Activated T-helper 1 cell treated with anti-CD3 and anti-CD28 coated beads, Interleukin-12 subunit alpha, Interleukin-12 subunit beta, Interleukin-2, Interleukin-4 antibody, amounts not matched to agents 30 ng/mL and 10 ng/mL and 1 ng/mL, durations not matched to agents 14 hours and 24 hours and 36 hours (primary cell): ENCODE measurements at regions not wholly inside any gene's neighbourhood (a gene's known extent, or its start where the extent isn't known, plus 50 kb on each side); places are given as distances from the start of the nearest gene placed in this dataset.

Source experiments
- DNase-seq: peaks from one replicate; pipeline ENCODE4 v3.0.0; 2021; ENCODE audit warnings: low spot score
- H3K27ac Mint-ChIP-seq: one replicate; pipeline ENCODE4 v1.8.0; 2021; ENCODE audit warnings: mild to moderate bottlenecking, mixed read lengths
- H3K27me3 Mint-ChIP-seq: one replicate; pipeline ENCODE4 v1.8.0; 2022; ENCODE audit warnings: mild to moderate bottlenecking, moderate library complexity, mixed read lengths; ENCODE audit not compliant: insufficient read depth
- H3K36me3 Mint-ChIP-seq: one replicate; pipeline ENCODE4 v1.8.0; 2021; ENCODE audit warnings: low read depth, mixed read lengths
- H3K4me1 Mint-ChIP-seq: one replicate; pipeline ENCODE4 v1.8.0; 2021; ENCODE audit warnings: low read depth, mixed read lengths
- H3K4me3 Mint-ChIP-seq: one replicate; pipeline ENCODE4 v1.8.0; 2021; ENCODE audit warnings: mild to moderate bottlenecking, moderate library complexity, mixed read lengths
- H3K9me3 Mint-ChIP-seq: one replicate; pipeline ENCODE4 v1.8.0; 2021; ENCODE audit warnings: mixed read lengths
- intact Hi-C: fragments of 100-400 bp; cut with micrococcal nuclease; formaldehyde crosslinking; loops from one replicate; pipeline ENCODE4 v1.15.1; 2024

DNA sequence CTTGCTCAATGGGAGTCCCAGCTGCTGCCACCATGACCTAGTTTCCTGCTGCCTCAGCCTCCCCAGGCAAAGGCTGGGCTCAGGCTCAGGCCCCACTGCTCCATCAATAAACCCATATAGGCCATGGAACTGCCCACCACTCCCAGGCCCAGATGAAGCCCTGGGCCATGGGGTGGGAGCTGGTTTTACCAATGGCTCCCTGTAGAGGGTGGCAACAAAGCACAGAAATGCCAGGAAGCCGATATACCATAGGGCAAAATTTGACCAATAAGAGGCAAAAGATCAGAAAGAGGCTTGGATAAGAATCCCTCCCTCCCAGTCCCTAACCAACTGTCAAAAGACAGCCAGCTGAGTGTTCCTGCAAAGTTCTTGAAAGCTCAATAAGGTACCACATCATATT is 101.8 kb upstream of the DOCK1 start:
- Mint-ChIP-seq H3K27ac (no peak overlapping the region), H3K4me1 (no peaks in the 10 kb centered on the region), H3K36me3 (no peaks in the 10 kb centered on the region), H3K27me3 (no peaks in the 10 kb centered on the region), H3K9me3 (peaks cover 11% of the 10 kb centered on the region), H3K4me3 (no peak overlapping the region)
- no peak for DNase-seq
- intact Hi-C loops: no loop called here

DNA sequence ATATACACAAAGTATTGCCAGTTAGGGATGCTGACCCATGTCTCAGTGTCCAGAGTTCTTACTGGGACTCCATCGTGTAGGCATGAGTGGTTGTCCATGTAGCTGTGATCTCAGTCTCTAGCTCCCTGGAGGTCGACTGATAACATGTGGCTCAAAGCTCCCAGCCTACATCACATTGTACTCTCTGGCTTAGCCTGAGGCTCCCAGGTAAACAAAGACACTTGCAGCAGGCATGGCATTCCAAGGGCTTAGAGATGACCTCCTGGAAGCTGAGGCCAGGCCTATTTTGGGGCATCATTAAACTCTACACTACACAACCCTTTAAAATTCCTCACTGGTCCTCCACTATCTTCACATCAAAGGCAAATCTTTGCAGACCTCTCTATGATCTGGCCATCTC is 100.8 kb upstream of the DOCK1 start:
- H3K9me3 Mint-ChIP-seq: peaks cover 5% of the 10 kb centered on the region
- H3K27ac Mint-ChIP-seq: no peak overlapping the region
- no peaks in the 10 kb centered on the region for H3K27me3 Mint-ChIP-seq

DNA sequence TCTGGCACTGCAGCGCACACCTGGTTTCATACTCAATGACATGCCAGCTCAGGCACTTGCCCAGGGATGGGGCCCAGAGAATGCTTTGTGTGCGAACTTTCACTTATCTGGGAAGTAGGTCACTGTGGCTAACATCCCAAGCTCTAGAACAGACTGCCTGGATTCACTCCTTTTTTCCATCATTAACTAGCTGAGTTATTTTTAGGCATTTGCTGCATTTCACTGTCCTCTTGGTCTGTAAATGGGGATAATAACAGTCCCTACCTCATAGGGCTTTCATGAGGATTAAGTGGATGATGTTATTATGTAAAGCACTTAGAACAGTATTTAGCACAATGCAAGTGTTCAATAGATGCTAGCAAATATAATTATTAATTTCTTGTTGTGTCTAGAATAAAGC is 98.7 kb upstream of the DOCK1 start:
- intact Hi-C loops: no loop called here
- peaks cover 10% of the 10 kb centered on the region for H3K9me3 Mint-ChIP-seq
- no peak overlapping the region for H3K4me3 Mint-ChIP-seq
- no peaks in the 10 kb centered on the region for H3K27me3 Mint-ChIP-seq
- DNase-seq: no peak
- no peaks in the 10 kb centered on the region for H3K36me3 Mint-ChIP-seq
- H3K27ac Mint-ChIP-seq: no peak overlapping the region
- H3K4me1 Mint-ChIP-seq: no peaks in the 10 kb centered on the region

More for the DNA sequence above, 100.8 kb upstream of the DOCK1 start:
- Mint-ChIP-seq H3K4me1 (no peaks in the 10 kb centered on the region), H3K36me3 (no peaks in the 10 kb centered on the region), H3K4me3 (no peak overlapping the region)
- DNase-seq: no peak
- intact Hi-C loops: no loop called here

DNA sequence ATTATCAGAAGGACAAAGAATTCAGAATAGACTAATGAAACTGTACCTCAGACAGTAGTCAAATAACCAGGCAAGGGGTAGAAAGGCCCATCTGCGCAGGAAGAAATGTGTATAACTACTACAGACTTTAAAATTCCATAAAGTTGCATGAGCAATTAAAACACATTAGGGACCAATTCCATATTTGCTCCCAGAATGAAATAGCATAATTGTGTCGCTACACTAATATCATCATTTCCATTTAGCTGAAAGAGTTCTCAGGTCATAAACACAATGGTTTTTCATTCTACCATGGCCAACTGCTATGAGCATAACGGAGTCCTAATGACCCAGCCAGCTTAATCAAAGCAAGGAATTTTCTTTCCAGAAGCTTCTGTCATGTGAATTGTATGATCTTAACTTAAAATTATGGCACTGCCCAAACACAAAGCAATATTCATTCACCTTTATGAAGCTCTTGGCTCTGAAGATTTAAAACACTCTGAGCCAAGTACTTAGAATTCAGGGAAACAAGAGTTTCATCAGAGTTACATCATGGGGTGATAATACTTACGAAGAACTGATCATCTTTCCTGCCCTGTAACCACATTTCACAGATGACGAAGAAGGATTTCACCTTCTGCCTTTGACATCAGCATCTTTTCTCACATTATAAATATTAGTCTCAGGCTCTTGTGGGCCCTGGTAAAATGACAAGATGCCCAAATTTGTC is 98.1 kb upstream of the DOCK1 start:
- H3K27me3 Mint-ChIP-seq: no peaks in the 10 kb centered on the region
- peaks cover 10% of the 10 kb centered on the region for H3K9me3 Mint-ChIP-seq
- no peak overlapping the region for H3K27ac Mint-ChIP-seq
- no peaks in the 10 kb centered on the region for H3K4me1 Mint-ChIP-seq
- no peak for DNase-seq
- no peak overlapping the region for H3K4me3 Mint-ChIP-seq
- intact Hi-C loops: no loop called here
- H3K36me3 Mint-ChIP-seq: no peaks in the 10 kb centered on the region

DNA sequence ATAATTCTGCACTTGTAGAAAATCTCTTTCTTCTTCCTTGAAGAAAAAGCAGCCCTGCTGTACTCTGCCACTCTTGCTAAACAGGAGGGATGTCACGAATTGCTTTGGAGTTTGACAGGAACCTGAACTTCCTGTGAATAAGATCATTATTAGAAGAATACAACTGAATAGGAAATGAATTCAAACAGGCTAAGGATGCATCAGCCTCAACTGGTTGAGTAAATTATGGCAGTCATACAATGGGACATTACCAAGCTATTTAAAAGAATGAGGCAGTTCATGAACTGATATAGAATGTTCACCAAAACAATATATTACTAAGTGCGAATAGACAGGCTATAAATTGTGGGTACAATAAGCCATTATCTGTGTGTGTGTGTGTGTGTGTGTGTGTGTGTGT is 97.1 kb upstream of the DOCK1 start:
- peaks cover 10% of the 10 kb centered on the region for H3K9me3 Mint-ChIP-seq
- no peak overlapping the region for H3K27ac Mint-ChIP-seq
- H3K4me3 Mint-ChIP-seq: no peak overlapping the region
- no peaks in the 10 kb centered on the region for H3K27me3 Mint-ChIP-seq
- DNase-seq: no peak
- H3K4me1 Mint-ChIP-seq: no peaks in the 10 kb centered on the region
- H3K36me3 Mint-ChIP-seq: no peaks in the 10 kb centered on the region
- intact Hi-C loops: no loop called here

DNA sequence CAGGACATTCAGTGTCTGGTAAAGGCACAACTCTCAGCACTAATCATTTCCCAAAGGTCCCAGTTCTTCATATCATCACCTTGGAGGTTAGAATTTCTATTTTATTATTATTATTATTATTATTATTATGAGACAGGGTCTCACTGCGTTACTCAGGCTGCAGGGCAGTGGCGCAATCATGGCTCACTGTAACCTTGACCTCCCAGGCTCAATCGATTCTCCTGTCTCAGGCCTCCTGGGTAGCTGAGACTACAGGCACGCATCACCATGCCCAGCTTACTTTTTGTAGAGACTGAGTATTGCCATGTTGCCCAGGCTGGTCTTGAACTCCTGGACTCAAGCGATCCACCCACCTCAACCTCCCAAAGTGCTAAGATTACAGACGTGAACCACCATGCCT is 91.8 kb upstream of the DOCK1 start:
- Mint-ChIP-seq H3K4me3 (no peak overlapping the region), H3K36me3 (no peaks in the 10 kb centered on the region), H3K27ac (no peak overlapping the region), H3K9me3 (peaks cover 10% of the 10 kb centered on the region), H3K4me1 (no peaks in the 10 kb centered on the region), H3K27me3 (no peaks in the 10 kb centered on the region)
- no peak for DNase-seq
- intact Hi-C loops: no loop called here

DNA sequence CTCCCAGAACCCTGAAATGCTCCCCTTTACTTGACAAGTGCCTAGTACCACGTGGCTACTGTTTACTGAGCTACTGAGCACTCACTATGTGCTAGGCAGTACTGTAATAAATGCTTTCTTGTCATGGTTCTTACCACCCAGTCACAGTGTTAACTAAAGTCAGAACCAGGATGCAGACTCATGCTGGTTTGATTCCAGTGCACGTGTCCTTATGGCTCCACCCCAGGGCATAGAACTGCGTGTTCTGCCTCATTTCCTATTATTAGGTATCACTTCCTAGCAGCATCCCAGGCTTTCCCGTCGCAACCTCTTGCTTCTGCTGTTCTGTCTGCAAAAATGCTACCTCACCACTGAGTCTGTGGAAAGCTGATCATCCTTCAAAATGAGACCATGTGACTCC is 71.7 kb upstream of the DOCK1 start:
- no peaks in the 10 kb centered on the region for H3K4me1 Mint-ChIP-seq
- intact Hi-C loops: no loop called here
- no peaks in the 10 kb centered on the region for H3K36me3 Mint-ChIP-seq
- no peak overlapping the region for H3K4me3 Mint-ChIP-seq
- no peaks in the 10 kb centered on the region for H3K27me3 Mint-ChIP-seq
- no peaks in the 10 kb centered on the region for H3K9me3 Mint-ChIP-seq
- no peak overlapping the region for H3K27ac Mint-ChIP-seq
- DNase-seq: no peak

DNA sequence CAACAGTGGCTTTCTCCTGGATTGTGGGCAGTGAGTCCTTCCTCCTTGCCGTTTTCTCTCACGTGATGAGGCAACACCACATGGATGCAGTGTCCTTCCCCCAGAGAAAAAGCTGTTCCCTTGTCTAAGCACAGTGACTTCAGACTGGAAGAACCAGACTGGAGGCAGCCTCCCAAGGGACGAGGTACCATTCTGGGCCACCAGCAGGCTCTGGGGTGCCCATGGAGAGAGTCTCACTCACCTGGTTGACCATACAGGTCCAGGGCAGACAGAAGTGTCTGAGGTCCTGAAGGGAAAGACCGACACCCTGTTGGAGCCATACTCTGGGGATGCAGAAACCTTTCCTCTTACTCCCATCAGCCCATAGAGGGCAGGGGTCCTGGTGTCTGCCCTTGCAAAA is 69.2 kb upstream of the DOCK1 start:
- Mint-ChIP-seq H3K27me3 (no peaks in the 10 kb centered on the region), H3K4me3 (no peak overlapping the region), H3K27ac (no peak overlapping the region), H3K36me3 (no peaks in the 10 kb centered on the region), H3K9me3 (no peaks in the 10 kb centered on the region), H3K4me1 (no peaks in the 10 kb centered on the region)
- no peak for DNase-seq
- intact Hi-C loops: no loop called here

DNA sequence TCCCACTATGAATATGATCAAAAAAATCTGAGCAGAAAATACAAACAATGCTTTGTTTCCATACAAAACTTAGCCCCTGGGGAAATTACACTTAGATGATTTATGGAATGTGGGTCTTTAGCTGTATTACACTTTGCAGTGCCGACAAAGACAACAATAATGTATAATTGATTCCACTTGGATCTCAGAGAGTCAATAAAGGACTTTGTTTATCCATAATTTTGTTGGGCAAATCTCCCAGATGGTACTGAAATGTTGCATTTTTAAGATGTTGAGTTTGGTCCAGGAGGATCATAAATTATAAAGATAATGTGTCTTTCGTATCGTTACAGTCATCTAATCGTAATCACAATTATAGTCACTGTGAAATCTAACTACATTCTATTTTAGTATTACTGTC is 66.9 kb upstream of the DOCK1 start:
- Mint-ChIP-seq H3K4me3 (no peak overlapping the region), H3K27me3 (no peaks in the 10 kb centered on the region), H3K9me3 (no peaks in the 10 kb centered on the region), H3K27ac (no peak overlapping the region), H3K4me1 (no peaks in the 10 kb centered on the region), H3K36me3 (no peaks in the 10 kb centered on the region)
- no peak for DNase-seq
- intact Hi-C loops: no loop called here

DNA sequence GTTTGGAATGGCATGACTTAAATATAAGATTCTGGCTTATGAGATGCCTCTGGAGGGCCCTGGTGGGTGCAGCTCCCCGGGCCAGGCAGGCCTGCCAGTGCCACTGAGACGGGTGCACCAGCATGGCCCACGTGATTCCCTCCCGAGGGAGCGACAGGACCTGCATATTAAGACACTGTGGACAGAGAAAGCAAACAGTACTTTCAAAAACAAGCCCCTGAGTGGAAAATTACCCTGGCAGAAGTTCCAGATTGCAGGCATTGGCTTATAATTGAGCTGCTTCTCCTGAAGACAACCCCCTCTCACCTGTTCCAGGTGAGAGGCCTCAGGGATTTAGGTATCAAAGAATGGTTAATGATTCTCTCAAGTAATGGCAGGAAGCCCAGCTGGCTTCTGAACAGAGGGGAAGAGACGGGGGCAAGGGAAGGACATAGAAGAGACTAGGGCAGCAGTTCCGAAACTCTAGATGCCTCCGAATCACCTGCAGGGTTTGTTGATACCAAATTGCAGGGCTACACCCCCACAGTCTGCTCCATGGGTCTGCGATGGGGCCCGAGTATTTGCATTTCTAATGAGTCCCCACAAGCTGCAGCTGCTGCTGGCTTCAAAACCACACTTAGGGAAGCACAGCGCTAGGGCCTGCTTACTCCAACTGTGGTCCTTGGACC is 66.0 kb upstream of the DOCK1 start:
- no peak overlapping the region for H3K4me3 Mint-ChIP-seq
- no peak overlapping the region for H3K27ac Mint-ChIP-seq
- DNase-seq: no peak
- intact Hi-C loops: no loop called here
- no peaks in the 10 kb centered on the region for H3K4me1 Mint-ChIP-seq
- no peaks in the 10 kb centered on the region for H3K27me3 Mint-ChIP-seq
- no peaks in the 10 kb centered on the region for H3K9me3 Mint-ChIP-seq
- no peaks in the 10 kb centered on the region for H3K36me3 Mint-ChIP-seq

DNA sequence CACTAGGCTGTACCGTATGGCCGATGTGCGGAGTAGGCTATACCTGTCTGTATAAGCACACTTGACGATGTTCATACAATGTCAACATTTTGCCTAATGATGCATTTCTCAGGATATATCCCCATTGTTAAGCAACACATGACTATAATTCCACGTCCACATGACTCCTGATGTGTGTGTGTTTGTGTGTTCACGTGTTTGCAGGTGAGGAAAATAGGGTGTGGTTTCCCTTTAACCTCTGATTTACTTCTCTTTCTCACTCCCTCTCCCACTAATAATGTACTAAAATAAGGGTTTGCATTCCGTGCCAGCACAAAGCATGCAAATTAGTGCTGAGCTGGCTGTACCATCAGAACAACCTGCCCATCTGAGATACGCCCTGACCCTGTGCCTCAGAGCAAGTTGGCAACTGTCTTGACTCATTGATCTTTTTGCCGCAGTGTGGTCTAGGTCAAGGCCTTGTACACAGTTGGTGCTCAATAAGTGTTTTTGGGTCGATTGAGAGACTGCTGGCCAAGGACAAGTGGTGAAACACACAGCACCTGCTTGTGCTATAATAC is 64.6 kb upstream of the DOCK1 start:
- H3K9me3 Mint-ChIP-seq: no peaks in the 10 kb centered on the region
- H3K36me3 Mint-ChIP-seq: no peaks in the 10 kb centered on the region
- H3K27ac Mint-ChIP-seq: no peak overlapping the region
- intact Hi-C loops: no loop called here
- DNase-seq: no peak
- no peaks in the 10 kb centered on the region for H3K27me3 Mint-ChIP-seq
- H3K4me1 Mint-ChIP-seq: no peaks in the 10 kb centered on the region
- no peak overlapping the region for H3K4me3 Mint-ChIP-seq

DNA sequence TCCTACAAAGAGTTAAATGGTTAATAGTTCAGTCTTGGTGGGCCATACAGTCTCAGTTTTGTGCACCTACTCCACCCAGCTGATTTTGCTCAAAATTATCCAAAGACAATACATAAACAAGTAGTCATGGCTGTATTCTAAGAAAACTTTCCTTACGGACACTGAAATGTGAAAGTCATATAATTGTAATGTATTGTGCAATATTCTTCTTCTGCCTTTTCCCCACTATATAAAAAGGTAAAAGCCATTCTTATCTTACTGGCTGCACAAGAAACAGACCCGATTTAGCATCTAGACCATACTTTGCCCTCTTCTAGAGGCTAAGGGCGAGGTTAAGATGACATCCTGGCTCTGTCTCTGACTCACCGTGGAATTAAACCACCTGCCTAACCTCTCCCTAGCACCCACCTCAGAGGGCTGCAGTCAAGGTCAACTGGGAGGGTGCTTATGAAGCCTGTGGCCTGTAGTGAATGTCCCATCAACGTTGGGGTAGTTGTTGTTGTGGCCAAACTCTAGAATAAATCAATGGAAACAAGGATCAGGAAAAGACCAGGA is 63.8 kb upstream of the DOCK1 start:
- H3K27me3 Mint-ChIP-seq: no peaks in the 10 kb centered on the region
- no peak overlapping the region for H3K4me3 Mint-ChIP-seq
- H3K9me3 Mint-ChIP-seq: no peaks in the 10 kb centered on the region
- no peaks in the 10 kb centered on the region for H3K4me1 Mint-ChIP-seq
- intact Hi-C loops: no loop called here
- H3K27ac Mint-ChIP-seq: no peak overlapping the region
- H3K36me3 Mint-ChIP-seq: no peaks in the 10 kb centered on the region
- no peak for DNase-seq

DNA sequence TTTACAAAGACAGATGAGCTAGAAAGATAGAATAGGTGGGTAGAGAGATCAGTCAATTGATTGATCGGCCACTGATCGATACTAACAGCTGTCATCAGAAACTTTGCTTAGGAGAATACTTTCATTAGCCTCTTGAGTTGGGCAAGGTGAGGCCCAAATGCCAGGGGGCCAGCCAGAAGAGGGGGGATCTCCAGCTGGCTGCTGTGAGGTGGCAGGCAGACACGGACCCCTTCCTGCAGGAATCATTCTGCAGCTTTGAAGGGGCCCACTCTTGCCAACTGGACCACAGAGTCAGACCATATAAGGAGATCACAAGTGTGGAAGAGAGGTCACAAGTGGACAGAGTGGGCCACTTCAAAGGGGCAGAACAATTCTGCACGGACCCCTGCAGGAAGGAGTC is 62.9 kb upstream of the DOCK1 start:
- no peaks in the 10 kb centered on the region for H3K36me3 Mint-ChIP-seq
- no peaks in the 10 kb centered on the region for H3K27me3 Mint-ChIP-seq
- no peaks in the 10 kb centered on the region for H3K9me3 Mint-ChIP-seq
- H3K4me1 Mint-ChIP-seq: no peaks in the 10 kb centered on the region
- no peak for DNase-seq
- no peak overlapping the region for H3K27ac Mint-ChIP-seq
- intact Hi-C loops: no loop called here
- no peak overlapping the region for H3K4me3 Mint-ChIP-seq
